Fibroblast of the conjunctiva (primary cell): ENCODE measurements at regions not wholly inside any gene's neighbourhood (a gene's known extent, or its start where the extent isn't known, plus 50 kb on each side); places are given as distances from the start of the nearest gene placed in this dataset.

ENCODE experiments used
- DNase-seq: peaks from one replicate; pipeline ENCODE4 v3.0.0-alpha.2; 2010; ENCODE audit warnings: low read depth

- no peak for DNase-seq
Observed at GRCh38 chr4:156101571-156101970, 147.9 kb upstream of the CTSO start.

- DNase-seq: no peak
Observed at GRCh38 chr4:156100651-156101050, 147.0 kb upstream of the CTSO start.

- no peak for DNase-seq
Observed at GRCh38 chr4:156098805-156099204, 145.1 kb upstream of the CTSO start.

GRCh38 chr4:156085100-156085499 is 131.4 kb upstream of the CTSO start:
- DNase-seq: no peak

- DNase-seq: no peak
Observed at GRCh38 chr4:156084373-156084772, 130.7 kb upstream of the CTSO start.

- DNase-seq: no peak
Observed at GRCh38 chr4:156073976-156074375, 120.3 kb upstream of the CTSO start.

GRCh38 chr4:156060661-156061060 is 107.0 kb upstream of the CTSO start:
- DNase-seq: no peak

GRCh38 chr4:156053174-156053573 is 99.5 kb upstream of the CTSO start:
- DNase-seq: no peak

- DNase-seq: no peak
Observed at GRCh38 chr4:156052116-156052515, 98.5 kb upstream of the CTSO start.

- no peak for DNase-seq
Observed at GRCh38 chr4:156038772-156039171, 85.1 kb upstream of the CTSO start.

GRCh38 chr4:156036496-156036895 is 82.8 kb upstream of the CTSO start:
- DNase-seq: no peak

- no peak for DNase-seq
Observed at GRCh38 chr4:156029691-156030090, 76.0 kb upstream of the CTSO start.

- DNase-seq: no peak
Observed at GRCh38 chr4:156021298-156021697, 67.6 kb upstream of the CTSO start.

- DNase-seq: no peak
Observed at GRCh38 chr4:156019246-156019645, 65.6 kb upstream of the CTSO start.

GRCh38 chr4:156018383-156018782 is 64.7 kb upstream of the CTSO start:
- no peak for DNase-seq

GRCh38 chr4:156015781-156016180 is 62.1 kb upstream of the CTSO start:
- no peak for DNase-seq

- no peak for DNase-seq
Observed at GRCh38 chr4:156006192-156006591, 52.5 kb upstream of the CTSO start.
